ENCODE measurements at regions not wholly inside any gene's neighbourhood (a gene's known extent, or its start where the extent isn't known, plus 50 kb on each side); places are given as distances from the start of the nearest gene placed in this dataset.
"Not testable (repeated sequence)": the region's sequence is repeated elsewhere in the genome, so short reads cannot be mapped to it uniquely, and the experiment has no call there.

- no peak for DNase-seq
Measured at GRCh38 chr10:78660446-78661106, 408.2 kb upstream of the ZMIZ1 start.

GRCh38 chr10:78663721-78664120, 405.0 kb upstream of the ZMIZ1 start:
- DNase-seq = no peak

- DNase-seq = peak; percentile 51
Measured at GRCh38 chr10:78664929-78665553, 403.7 kb upstream of the ZMIZ1 start.

- DNase-seq = no peak
Measured at GRCh38 chr10:78672918-78673317, 395.8 kb upstream of the ZMIZ1 start.

GRCh38 chr10:78681141-78681540, 387.6 kb upstream of the ZMIZ1 start:
- not testable (repeated sequence) for DNase-seq

GRCh38 chr10:78681986-78682385, 386.8 kb upstream of the ZMIZ1 start:
- DNase-seq = not testable (repeated sequence)

- DNase-seq = no peak
Measured at GRCh38 chr10:78684947-78685346, 383.8 kb upstream of the ZMIZ1 start.

GRCh38 chr10:78685466-78686103, 383.2 kb upstream of the ZMIZ1 start:
- no peak for DNase-seq

- DNase-seq = no peak
Measured at GRCh38 chr10:78686444-78687060, 382.2 kb upstream of the ZMIZ1 start.

- no peak for DNase-seq
Measured at GRCh38 chr10:78687626-78688025, 381.1 kb upstream of the ZMIZ1 start.

GRCh38 chr10:78688230-78688900, 380.4 kb upstream of the ZMIZ1 start:
- DNase-seq = no peak

GRCh38 chr10:78688901-78689583, 379.7 kb upstream of the ZMIZ1 start:
- DNase-seq = no peak

- no peak for DNase-seq
Measured at GRCh38 chr10:78689584-78689935, 379.2 kb upstream of the ZMIZ1 start.

GRCh38 chr10:78690354-78691111, 378.2 kb upstream of the ZMIZ1 start:
- DNase-seq = no peak

GRCh38 chr10:78691301-78692030, 377.3 kb upstream of the ZMIZ1 start:
- no peak for DNase-seq

- no peak for DNase-seq
Measured at GRCh38 chr10:78692071-78692470, 376.7 kb upstream of the ZMIZ1 start.

GRCh38 chr10:78695846-78696245, 372.9 kb upstream of the ZMIZ1 start:
- no peak for DNase-seq

- no peak for DNase-seq
Measured at GRCh38 chr10:78696791-78697395, 371.9 kb upstream of the ZMIZ1 start.

GRCh38 chr10:78699971-78700370, 368.8 kb upstream of the ZMIZ1 start:
- no peak for DNase-seq

GRCh38 chr10:78700413-78700812, 368.4 kb upstream of the ZMIZ1 start:
- DNase-seq = peak; percentile 16

Data from hematopoietic multipotent progenitor cell treated with erythropoietin and hydrocortisone succinate and interleukin-3 and kit ligand, for 6 days (in vitro differentiated cells).